ENCODE measurements at regions not wholly inside any gene's neighbourhood (a gene's known extent, or its start where the extent isn't known, plus 50 kb on each side); places are given as distances from the start of the nearest gene placed in this dataset.

GRCh38 chr5:52409835-52410234 is 377.9 kb upstream of the ITGA1 start:
- no peak for DNase-seq (ENCODE audit: low read depth in 2 of 2)

GRCh38 chr5:52419357-52419756 is 368.4 kb upstream of the ITGA1 start:
- no peak for DNase-seq (ENCODE audit: low read depth in 2 of 2)

GRCh38 chr5:52427615-52428014 is 360.1 kb upstream of the ITGA1 start:
- DNase-seq (ENCODE audit: low read depth in 2 of 2) = no peak

- no peak for DNase-seq (ENCODE audit: low read depth in 2 of 2)
Measured at GRCh38 chr5:52428977-52429489, 358.7 kb upstream of the ITGA1 start.

GRCh38 chr5:52441768-52442167 is 345.9 kb upstream of the ITGA1 start:
- DNase-seq (ENCODE audit: low read depth in 2 of 2) = no peak

GRCh38 chr5:52443187-52443586 is 344.5 kb upstream of the ITGA1 start:
- no peak for DNase-seq (ENCODE audit: low read depth in 2 of 2)

- DNase-seq (ENCODE audit: low read depth in 2 of 2) = no peak
Measured at GRCh38 chr5:52448111-52448510, 339.6 kb upstream of the ITGA1 start.

GRCh38 chr5:52449516-52449915 is 338.2 kb upstream of the ITGA1 start:
- no peak for DNase-seq (ENCODE audit: low read depth in 2 of 2)

GRCh38 chr5:52452098-52452497 is 335.6 kb upstream of the ITGA1 start:
- no peak for DNase-seq (ENCODE audit: low read depth in 2 of 2)

- no peak for DNase-seq (ENCODE audit: low read depth in 2 of 2)
Measured at GRCh38 chr5:52453176-52453575, 334.5 kb upstream of the ITGA1 start.

- no peak for DNase-seq (ENCODE audit: low read depth in 2 of 2)
Measured at GRCh38 chr5:52455920-52456319, 331.8 kb upstream of the ITGA1 start.

- DNase-seq (ENCODE audit: low read depth in 2 of 2) = no peak
Measured at GRCh38 chr5:52457810-52458209, 329.9 kb upstream of the ITGA1 start.

- no peak for DNase-seq (ENCODE audit: low read depth in 2 of 2)
Measured at GRCh38 chr5:52466113-52466512, 321.6 kb upstream of the ITGA1 start.

GRCh38 chr5:52466749-52467520 is 320.8 kb upstream of the ITGA1 start:
- DNase-seq (ENCODE audit: low read depth in 2 of 2) = no peak

- no peak for DNase-seq (ENCODE audit: low read depth in 2 of 2)
Measured at GRCh38 chr5:52468976-52469375, 318.7 kb upstream of the ITGA1 start.

- DNase-seq (ENCODE audit: low read depth in 2 of 2) = no peak
Measured at GRCh38 chr5:52469420-52469819, 318.3 kb upstream of the ITGA1 start.

- no peak for DNase-seq (ENCODE audit: low read depth in 2 of 2)
Measured at GRCh38 chr5:52469835-52470234, 317.9 kb upstream of the ITGA1 start.

GRCh38 chr5:52476346-52476745 is 311.4 kb upstream of the ITGA1 start:
- DNase-seq (ENCODE audit: low read depth in 2 of 2) = no peak

- no peak for DNase-seq (ENCODE audit: low read depth in 2 of 2)
Measured at GRCh38 chr5:52481201-52481600, 306.5 kb upstream of the ITGA1 start.

- DNase-seq (ENCODE audit: low read depth in 2 of 2) = no peak
Measured at GRCh38 chr5:52481851-52482250, 305.9 kb upstream of the ITGA1 start.

GRCh38 chr5:52491071-52491787 is 296.5 kb upstream of the ITGA1 start:
- DNase-seq (ENCODE audit: low read depth in 2 of 2) = no peak

- DNase-seq (ENCODE audit: low read depth in 2 of 2) = no peak
Measured at GRCh38 chr5:52491818-52492217, 295.9 kb upstream of the ITGA1 start.

- DNase-seq (ENCODE audit: low read depth in 2 of 2) = no peak
Measured at GRCh38 chr5:52497133-52497693, 290.5 kb upstream of the ITGA1 start.

Data from stimulated activated CD8-positive, alpha-beta memory T cell treated with anti-CD3 and anti-CD28 coated beads, Interleukin-7, amount 100 ng/mL, for 1 hour (primary cell).